A549 (cell line): ENCODE measurements at regions not wholly inside any gene's neighbourhood (a gene's known extent, or its start where the extent isn't known, plus 50 kb on each side); places are given as distances from the start of the nearest gene placed in this dataset.
"Not testable (repeated sequence)": the region's sequence is repeated elsewhere in the genome, so short reads cannot be mapped to it uniquely, and the experiment has no call there.

ENCODE experiments used
- ATAC-seq, 2 experiments: fragments of 200-7000 bp in 1 of 2; fragments of >200 bp in 1 of 2; cut with Nextera tagmentation in 1 of 2; cut with Tn5 transposase in 1 of 2; 3 replicates each; pipeline versions ENCODE4 v1.8.0 to v1.9.1; 2018 to 2020; ENCODE audit warnings: mild to moderate bottlenecking in 1 of 2, moderate library complexity in 1 of 2
- CTCF ChIA-PET: fragments of 300-600 bp; sonication (Branson Sonifier 250); formaldehyde crosslinking; extraction: SDS; loops from one replicate; lab custom pipeline; 2021; ENCODE audit warnings: antibody characterized with exemption, inconsistent platforms; lab: Yijun Ruan, JAX
- POLR2A ChIA-PET: fragments of 350-600 bp; formaldehyde crosslinking; extraction: SDS; loops from one replicate; lab custom pipeline; 2021; ENCODE audit warnings: antibody characterized with exemption, inconsistent platforms; lab: Yijun Ruan, JAX
- DNase-seq, 2 experiments: peaks; one replicate each; pipeline versions ENCODE4 v3.0.0 to v3.0.0-alpha.2; 2011 to 2016; ENCODE audit warnings: low read depth in 1 of 2, low spot score in 1 of 2
- FAIRE-seq: peaks from 2 replicates; lab custom pipeline; 2011; peaks lifted over from hg19 to GRCh38; lab: Jason Lieb, UNC
- H3K27ac ChIP-seq, 2 experiments: fragments of >200 bp; sonication (Bioruptor Twin); formaldehyde crosslinking; 3 replicates each; pipeline ENCODE4 v1.5.1; 2016 to 2017
- H3K4me1 ChIP-seq: fragments of >200 bp; sonication (Bioruptor Twin); formaldehyde crosslinking; 3 replicates; pipeline ENCODE4 v1.6.1; 2016
- H3K4me2 ChIP-seq: fragments of >200 bp; sonication (Bioruptor Twin); formaldehyde crosslinking; 3 replicates; pipeline ENCODE4 v1.6.1; 2016
- H3K4me3 ChIP-seq: fragments of >200 bp; sonication (Bioruptor Twin); formaldehyde crosslinking; 3 replicates; pipeline ENCODE4 v1.5.1; 2016
- H3K9me3 ChIP-seq: fragments of >200 bp; sonication (Bioruptor Twin); formaldehyde crosslinking; 3 replicates; pipeline ENCODE4 v1.6.1; 2016
- BCL3 ChIP-seq: fragments of >200 bp; sonication (Bioruptor Twin); formaldehyde crosslinking; IDR thresholded peaks from 3 replicates; pipeline ENCODE4 v1.6.1; 2016
- CBX2 ChIP-seq: fragments of 200-600 bp; sonication (generic); IDR thresholded peaks from 2 replicates; pipeline ENCODE4 v1.6.1; 2016; ENCODE audit warnings: low read depth, mild to moderate bottlenecking, borderline replicate concordance
- CBX8 ChIP-seq: fragments of 200-600 bp; sonication (generic); IDR thresholded peaks from 2 replicates; pipeline ENCODE4 v1.6.1; 2016
- CEBPB ChIP-seq, 2 experiments: fragments of >200 bp in 1 of 2; sonication (Bioruptor Twin) in 1 of 2; formaldehyde crosslinking in 1 of 2; IDR thresholded peaks; 2 replicates each; pipeline ENCODE4 v1.6.1; 2012 to 2016
- CHD4 ChIP-seq: fragments of 200-600 bp; sonication (generic); IDR thresholded peaks from 2 replicates; pipeline ENCODE4 v1.6.1; 2016; ENCODE audit warnings: antibody characterized with exemption, mild to moderate bottlenecking, borderline replicate concordance
- CTCF ChIP-seq: fragments of >200 bp; sonication (Bioruptor Twin); formaldehyde crosslinking; IDR thresholded peaks from 3 replicates; pipeline ENCODE4 v1.5.1; 2016
- EHF ChIP-seq: fragments of 250-450 bp; sonication (Bioruptor Pico); IDR thresholded peaks from 2 replicates; pipeline ENCODE4 v1.5.0; 2020; ENCODE audit warnings: mild to moderate bottlenecking
- EHMT2 ChIP-seq: fragments of 200-600 bp; sonication (generic); IDR thresholded peaks from 2 replicates; pipeline ENCODE4 v1.6.1; 2016; ENCODE audit warnings: antibody characterized with exemption, low read depth, mild to moderate bottlenecking, moderate library complexity
- ELK1 ChIP-seq: fragments of 150-350 bp; IDR thresholded peaks from 2 replicates; pipeline ENCODE4 v1.6.1; 2014; ENCODE audit warnings: low read depth, mild to moderate bottlenecking, low read length
- EP300 ChIP-seq, 2 experiments: fragments of >200 bp; sonication (Bioruptor Twin); formaldehyde crosslinking; IDR thresholded peaks; 2 replicates in 1 of 2; 3 replicates in 1 of 2; pipeline ENCODE4 v1.6.1; 2016 to 2017
- FOXS1 ChIP-seq: fragments of 250-450 bp; sonication (Bioruptor Pico); IDR thresholded peaks from 2 replicates; pipeline ENCODE4 v1.5.0; 2020; ENCODE audit warnings: mild to moderate bottlenecking, moderate library complexity
- HDAC2 ChIP-seq: fragments of 200-600 bp; sonication (generic); IDR thresholded peaks from 2 replicates; pipeline ENCODE4 v1.6.1; 2016
- HEYL ChIP-seq: fragments of 250-450 bp; sonication (Bioruptor Pico); IDR thresholded peaks from 2 replicates; pipeline ENCODE4 v1.8.0; 2021; ENCODE audit warnings: mild to moderate bottlenecking, moderate library complexity
- HOXA7 ChIP-seq: fragments of 250-450 bp; sonication (Bioruptor Pico); IDR thresholded peaks from 2 replicates; pipeline ENCODE4 v1.5.0; 2020; ENCODE audit warnings: mild to moderate bottlenecking, moderate library complexity
- JUN ChIP-seq, 2 experiments: fragments of >200 bp; sonication (Bioruptor Twin); formaldehyde crosslinking; IDR thresholded peaks; 2 replicates in 1 of 2; 3 replicates in 1 of 2; pipeline ENCODE4 v1.6.1; 2016 to 2017
- JUNB ChIP-seq: fragments of >200 bp; sonication (Bioruptor Twin); formaldehyde crosslinking; IDR thresholded peaks from 2 replicates; pipeline ENCODE4 v1.6.1; 2016
- KDM5A ChIP-seq: fragments of 200-600 bp; sonication (generic); IDR thresholded peaks from 2 replicates; pipeline ENCODE4 v1.6.1; 2016; ENCODE audit warnings: antibody characterized with exemption, mild to moderate bottlenecking
- MAZ ChIP-seq: fragments of 150-350 bp; IDR thresholded peaks from 2 replicates; pipeline ENCODE4 v1.6.1; 2014; ENCODE audit warnings: antibody characterized with exemption, low read depth, low read length, borderline replicate concordance
- MYC ChIP-seq: IDR thresholded peaks from 2 replicates; pipeline ENCODE4 v1.6.1; 2012; ENCODE audit warnings: mild to moderate bottlenecking, inconsistent platforms, low read length, improper control_type of control experiment, borderline replicate concordance
- NR3C1 ChIP-seq: fragments of >200 bp; sonication (Bioruptor Twin); formaldehyde crosslinking; IDR thresholded peaks from 3 replicates; pipeline ENCODE4 v1.6.1; 2017
- PHF8 ChIP-seq: fragments of 200-600 bp; sonication (generic); IDR thresholded peaks from 2 replicates; pipeline ENCODE4 v1.6.1; 2016; ENCODE audit warnings: low read depth, mild to moderate bottlenecking, antibody characterized with exemption, moderate library complexity, borderline replicate concordance
- POLR2A ChIP-seq: IDR thresholded peaks from 2 replicates; pipeline ENCODE4 v1.6.1; 2012; ENCODE audit warnings: mild to moderate bottlenecking, low read length
- RAD21 ChIP-seq, 2 experiments: fragments of >200 bp in 1 of 2; sonication (Bioruptor Twin) in 1 of 2; formaldehyde crosslinking in 1 of 2; IDR thresholded peaks in 1 of 2; conservative IDR thresholded peaks in 1 of 2; 2 replicates in 1 of 2; 3 replicates in 1 of 2; pipeline ENCODE4 v1.6.1; 2012 to 2018; ENCODE audit warnings: inconsistent platforms in 1 of 2
- RARB ChIP-seq: fragments of 250-450 bp; sonication (Bioruptor Pico); IDR thresholded peaks from 2 replicates; pipeline ENCODE4 v1.8.0; 2021; ENCODE audit warnings: mild to moderate bottlenecking, moderate library complexity
- REST ChIP-seq: fragments of 200-600 bp; sonication (generic); IDR thresholded peaks from 2 replicates; pipeline ENCODE4 v1.6.1; 2016; ENCODE audit warnings: antibody characterized with exemption, mild to moderate bottlenecking, moderate library complexity
- TFCP2L1 ChIP-seq: fragments of 250-450 bp; sonication (Bioruptor Pico); IDR thresholded peaks from 2 replicates; pipeline ENCODE4 v1.5.0; 2021; ENCODE audit warnings: mild to moderate bottlenecking
- ZFP36 ChIP-seq: fragments of 450-650 bp; IDR thresholded peaks from 2 replicates; pipeline ENCODE4 v1.6.1; 2014; ENCODE audit warnings: borderline replicate concordance; ENCODE audit not compliant: partially characterized antibody
- ZNF302 ChIP-seq: fragments of 250-450 bp; sonication (Bioruptor Pico); IDR thresholded peaks from 2 replicates; pipeline ENCODE4 v1.9.0; 2021; ENCODE audit warnings: inconsistent platforms, mild to moderate bottlenecking, moderate library complexity
- ZSCAN20 ChIP-seq: fragments of 250-450 bp; sonication (Bioruptor Pico); IDR thresholded peaks from 2 replicates; pipeline ENCODE4 v1.8.0; 2022; ENCODE audit warnings: mild to moderate bottlenecking, moderate library complexity
- WGBS: methylation state at CpG from one replicate; pipeline ENCODE4 v1.1.6; 2017; ENCODE audit errors: missing lambda C conversion rate; 5-methylcytosine and 5-hydroxymethylcytosine counted together

GRCh38 chr2:184394642-184395041 is 203.7 kb upstream of the ZNF804A start:
- Histone ChIP-seq H3K27ac (no peak overlapping the region), H3K9me3 (no peaks in the 10 kb centered on the region), H3K4me1 (no peaks in the 10 kb centered on the region), H3K4me2 (no peak overlapping the region), H3K4me3 (no peak overlapping the region)
- DNase-seq (no peak), ATAC-seq (no peak), FAIRE-seq (no peak)
- CTCF ChIA-PET, result no interaction called here
- TF ChIP-seq ZFP36, result no peak
- TF ChIP-seq CHD4, result no peak
- no peak for TF ChIP-seq BCL3
- no peak for TF ChIP-seq EP300 (IDR thresholded peaks at IDR 0.05)
- no peak for TF ChIP-seq NR3C1
- TF ChIP-seq MYC, result no peak
- TF ChIP-seq HOXA7 (CRISPR knock-in tag), result no peak
- TF ChIP-seq ZNF302 (CRISPR knock-in tag), result no peak
- TF ChIP-seq RARB (CRISPR knock-in tag), result no peak
- no peak for TF ChIP-seq EHF
- no peak for TF ChIP-seq HEYL (CRISPR knock-in tag)
- no peak for TF ChIP-seq PHF8
- TF ChIP-seq, all 56 proteins: peak for 0
- POLR2A ChIA-PET, result no interaction called here

- no peaks in the 10 kb centered on the region for H3K9me3 ChIP-seq
- CTCF ChIA-PET, result no interaction called here
- TF ChIP-seq KDM5A (no peak), POLR2A (no peak), ELK1 (no peak), CTCF (no peak), JUNB (no peak), ZFP36 (no peak), JUN (IDR thresholded peaks at IDR 0.05) (no peak), RAD21 (conservative IDR thresholded peaks at IDR 0.05 in 1 of 2, IDR thresholded peaks at IDR 0.05 in 1 of 2) (no peak), FOXS1 (CRISPR knock-in tag) (no peak), HDAC2 (no peak), RARB (CRISPR knock-in tag) (no peak), TFCP2L1 (CRISPR knock-in tag) (no peak), CBX8 (no peak), REST (no peak), EHMT2 (no peak), CBX2 (no peak), EP300 (IDR thresholded peaks at IDR 0.05) (no peak), ZSCAN20 (CRISPR knock-in tag) (no peak), MAZ (no peak), CEBPB (IDR thresholded peaks at IDR 0.05) (no peak)
These were observed 195.9 kb upstream of the ZNF804A start for GRCh38 chr2:184402381-184402780.

GRCh38 chr2:184407041-184407630 is 191.2 kb upstream of the ZNF804A start:
- CTCF ChIA-PET, DNase-seq, H3K4me2 ChIP-seq, ATAC-seq, H3K27ac ChIP-seq, H3K4me1 ChIP-seq, FAIRE-seq, POLR2A ChIA-PET, H3K9me3 ChIP-seq, H3K4me3 ChIP-seq: not testable (repeated sequence)
- 55% methylated on average over 7 of the region's 7 CpGs for WGBS

More at GRCh38 chr2:184402381-184402780, 195.9 kb upstream of the ZNF804A start:
- POLR2A ChIA-PET, result no interaction called here
- DNase-seq (no peak), ATAC-seq (no peak), FAIRE-seq (no peak)
- Histone ChIP-seq H3K4me3 (no peak overlapping the region), H3K4me1 (no peaks in the 10 kb centered on the region), H3K4me2 (no peak overlapping the region), H3K27ac (no peak overlapping the region)
